Loucy (cell line): ENCODE measurements at regions not wholly inside any gene's neighbourhood (a gene's known extent, or its start where the extent isn't known, plus 50 kb on each side); places are given as distances from the start of the nearest gene placed in this dataset.

ENCODE experiments used
- EZH2phosphoT487 ChIP-seq: fragments of 200-600 bp; IDR thresholded peaks from 2 replicates; pipeline ENCODE4 v1.6.1; 2018; ENCODE audit warnings: antibody characterized with exemption, mild to moderate bottlenecking, moderate library complexity, borderline replicate concordance
- TF ChIP-seq, protein P1 (sequence below): fragments of 200-600 bp; sonication (generic); conservative IDR thresholded peaks from 2 replicates; pipeline ENCODE4 v1.5.1; 2014; ENCODE audit warnings: mild to moderate bottlenecking, antibody characterized with exemption, low read length

DNA sequence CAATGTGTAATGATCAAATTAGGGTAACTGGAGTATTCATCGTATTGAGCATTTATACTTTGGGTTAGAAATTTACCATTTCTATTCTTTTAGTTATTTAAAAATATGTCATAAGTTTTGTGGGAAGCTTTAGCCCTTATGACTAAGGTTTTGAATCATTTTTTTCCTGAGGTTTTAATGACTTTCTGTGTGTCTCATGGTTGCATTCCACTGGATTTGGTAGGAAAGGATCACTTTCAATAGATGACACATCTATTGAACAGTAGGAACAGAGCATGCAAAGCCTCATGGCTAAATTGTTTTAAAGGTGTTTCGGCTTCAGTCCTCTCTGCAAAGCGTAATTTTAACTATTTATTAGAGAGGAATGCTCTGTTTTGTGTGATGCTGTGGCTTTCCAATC, 512.4 kb upstream of the CHD1 start:
- TF ChIP-seq, protein P1, sequence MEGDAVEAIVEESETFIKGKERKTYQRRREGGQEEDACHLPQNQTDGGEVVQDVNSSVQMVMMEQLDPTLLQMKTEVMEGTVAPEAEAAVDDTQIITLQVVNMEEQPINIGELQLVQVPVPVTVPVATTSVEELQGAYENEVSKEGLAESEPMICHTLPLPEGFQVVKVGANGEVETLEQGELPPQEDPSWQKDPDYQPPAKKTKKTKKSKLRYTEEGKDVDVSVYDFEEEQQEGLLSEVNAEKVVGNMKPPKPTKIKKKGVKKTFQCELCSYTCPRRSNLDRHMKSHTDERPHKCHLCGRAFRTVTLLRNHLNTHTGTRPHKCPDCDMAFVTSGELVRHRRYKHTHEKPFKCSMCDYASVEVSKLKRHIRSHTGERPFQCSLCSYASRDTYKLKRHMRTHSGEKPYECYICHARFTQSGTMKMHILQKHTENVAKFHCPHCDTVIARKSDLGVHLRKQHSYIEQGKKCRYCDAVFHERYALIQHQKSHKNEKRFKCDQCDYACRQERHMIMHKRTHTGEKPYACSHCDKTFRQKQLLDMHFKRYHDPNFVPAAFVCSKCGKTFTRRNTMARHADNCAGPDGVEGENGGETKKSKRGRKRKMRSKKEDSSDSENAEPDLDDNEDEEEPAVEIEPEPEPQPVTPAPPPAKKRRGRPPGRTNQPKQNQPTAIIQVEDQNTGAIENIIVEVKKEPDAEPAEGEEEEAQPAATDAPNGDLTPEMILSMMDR: no peak
- no peak for TF ChIP-seq EZH2phosphoT487
